ENCODE measurements at regions not wholly inside any gene's neighbourhood (a gene's known extent, or its start where the extent isn't known, plus 50 kb on each side); places are given as distances from the start of the nearest gene placed in this dataset.

DNA sequence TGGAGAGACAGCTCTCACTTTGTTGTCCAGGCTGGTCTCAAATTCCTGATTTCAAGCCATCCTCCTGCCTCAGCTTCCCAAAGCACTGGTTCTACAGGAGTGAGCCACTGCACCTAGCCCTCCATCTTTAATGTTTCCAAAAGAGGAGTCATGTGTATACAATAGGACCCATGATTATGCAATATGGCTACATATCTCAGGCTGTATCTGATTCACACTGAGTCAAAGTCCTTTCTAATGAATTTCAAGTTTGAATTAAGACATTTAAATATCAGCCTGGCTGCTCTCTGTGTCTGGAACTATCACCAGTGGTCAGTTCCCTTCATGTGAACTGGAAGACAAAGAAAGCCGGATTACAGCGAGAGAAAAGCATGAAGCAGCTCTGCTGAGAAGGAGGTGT is 90.5 kb downstream of the MINAR1 start:
- TF ChIP-seq POLR2A (IDR thresholded peaks at IDR 0.05) = no peak
- TF ChIP-seq, protein P1, sequence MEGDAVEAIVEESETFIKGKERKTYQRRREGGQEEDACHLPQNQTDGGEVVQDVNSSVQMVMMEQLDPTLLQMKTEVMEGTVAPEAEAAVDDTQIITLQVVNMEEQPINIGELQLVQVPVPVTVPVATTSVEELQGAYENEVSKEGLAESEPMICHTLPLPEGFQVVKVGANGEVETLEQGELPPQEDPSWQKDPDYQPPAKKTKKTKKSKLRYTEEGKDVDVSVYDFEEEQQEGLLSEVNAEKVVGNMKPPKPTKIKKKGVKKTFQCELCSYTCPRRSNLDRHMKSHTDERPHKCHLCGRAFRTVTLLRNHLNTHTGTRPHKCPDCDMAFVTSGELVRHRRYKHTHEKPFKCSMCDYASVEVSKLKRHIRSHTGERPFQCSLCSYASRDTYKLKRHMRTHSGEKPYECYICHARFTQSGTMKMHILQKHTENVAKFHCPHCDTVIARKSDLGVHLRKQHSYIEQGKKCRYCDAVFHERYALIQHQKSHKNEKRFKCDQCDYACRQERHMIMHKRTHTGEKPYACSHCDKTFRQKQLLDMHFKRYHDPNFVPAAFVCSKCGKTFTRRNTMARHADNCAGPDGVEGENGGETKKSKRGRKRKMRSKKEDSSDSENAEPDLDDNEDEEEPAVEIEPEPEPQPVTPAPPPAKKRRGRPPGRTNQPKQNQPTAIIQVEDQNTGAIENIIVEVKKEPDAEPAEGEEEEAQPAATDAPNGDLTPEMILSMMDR (IDR thresholded peaks at IDR 0.05 in 4 of 5, conservative IDR thresholded peaks at IDR 0.05 in 1 of 5) = no peak
